Activated B cell treated with CpG ODN at 0.5 μM for 24 hours (primary cell): ENCODE measurements at regions not wholly inside any gene's neighbourhood (a gene's known extent, or its start where the extent isn't known, plus 50 kb on each side); places are given as distances from the start of the nearest gene placed in this dataset.

Source experiments
- ATAC-seq: fragments of 200-7000 bp; cut with Tn5 transposase; one replicate; pipeline ENCODE4 v1.10.0; 2021; ENCODE audit warnings: low read depth, mild to moderate bottlenecking, moderate library complexity
- CTCF ChIA-PET: fragments of 350-600 bp; sonication (Branson Sonifier 250); formaldehyde crosslinking; loops from one replicate; lab custom pipeline; 2021; ENCODE audit warnings: antibody characterized with exemption; lab: Charles Lee
- POLR2A ChIA-PET: fragments of 350-600 bp; sonication (Branson Sonifier 250); formaldehyde crosslinking; loops from one replicate; lab custom pipeline; 2021; ENCODE audit warnings: antibody characterized with exemption; lab: Charles Lee
- DNase-seq: peaks from one replicate; pipeline ENCODE4 v3.0.0; 2022
- H3K27ac Mint-ChIP-seq: one replicate; pipeline ENCODE4 v1.8.0; 2020; ENCODE audit warnings: mixed read lengths
- H3K27me3 Mint-ChIP-seq: one replicate; pipeline ENCODE4 v1.8.0; 2021; ENCODE audit warnings: mixed read lengths
- H3K36me3 Mint-ChIP-seq: one replicate; pipeline ENCODE4 v1.8.0; 2021; ENCODE audit warnings: low read depth, mixed read lengths
- H3K4me1 Mint-ChIP-seq: one replicate; pipeline ENCODE4 v1.8.0; 2021; ENCODE audit warnings: mixed read lengths
- H3K4me3 Mint-ChIP-seq: one replicate; pipeline ENCODE4 v1.8.0; 2020; ENCODE audit warnings: mild to moderate bottlenecking, mixed read lengths
- H3K9me3 Mint-ChIP-seq: one replicate; pipeline ENCODE4 v1.8.0; 2020; ENCODE audit warnings: mixed read lengths
- CTCF ChIP-seq: fragments of 200-600 bp; IDR thresholded peaks from one replicate; pipeline ENCODE4 v1.8.0; 2022; ENCODE audit warnings: antibody characterized with exemption, mild to moderate bottlenecking
- intact Hi-C: fragments of 100-400 bp; cut with micrococcal nuclease; formaldehyde crosslinking; loops from one replicate; pipeline ENCODE4 v1.15.1; 2024

GRCh38 chr2:144099780-144100377 is 420.0 kb downstream of the ZEB2 start:
- ATAC-seq (no peak), DNase-seq (no peak)
- peaks cover 2% of the 10 kb centered on the region for H3K9me3 Mint-ChIP-seq
- no peak overlapping the region for H3K4me3 Mint-ChIP-seq
- H3K27ac Mint-ChIP-seq = no peak overlapping the region
- intact Hi-C loops = loop anchor here (1.0 kb wide), 1 partner anchor 11 kb away; no protein-coding TSS in a partner anchor
- TF ChIP-seq CTCF = no peak
- CTCF ChIA-PET = no interaction called here
- no peaks in the 10 kb centered on the region for H3K27me3 Mint-ChIP-seq
- peaks cover 5% of the 10 kb centered on the region for H3K4me1 Mint-ChIP-seq
- H3K36me3 Mint-ChIP-seq = peaks cover 9% of the 10 kb centered on the region
- POLR2A ChIA-PET = no interaction called here

- no peak for ATAC-seq
- TF ChIP-seq CTCF = no peak
- Mint-ChIP-seq H3K36me3 (peaks cover 12% of the 10 kb centered on the region), H3K4me1 (peaks cover 5% of the 10 kb centered on the region), H3K27ac (no peak overlapping the region), H3K27me3 (no peaks in the 10 kb centered on the region), H3K9me3 (peaks cover 6% of the 10 kb centered on the region), H3K4me3 (no peak overlapping the region)
- DNase-seq = no peak
- ChIA-PET CTCF (no interaction called here), POLR2A (no interaction called here)
- intact Hi-C loops = loop anchor here (1.0 kb wide), 1 partner anchor 10 kb away; no protein-coding TSS in a partner anchor
These were observed 420.6 kb downstream of the ZEB2 start for GRCh38 chr2:144099340-144099739.

GRCh38 chr2:144097440-144098225 is 422.3 kb downstream of the ZEB2 start:
- TF ChIP-seq CTCF = no peak
- intact Hi-C loops = no loop called here
- ChIA-PET CTCF (no interaction called here), POLR2A (interaction anchor here (0.5 to 0.6 kb wide), 2 partner anchors 48 to 267 kb away, joined by 4 read pairs; no protein-coding TSS in a partner anchor)
- DNase-seq = no peak
- no peak for ATAC-seq
- no peaks in the 10 kb centered on the region for H3K27me3 Mint-ChIP-seq
- peaks cover 12% of the 10 kb centered on the region for H3K9me3 Mint-ChIP-seq
- peaks cover 16% of the 10 kb centered on the region for H3K36me3 Mint-ChIP-seq
- peaks cover 5% of the 10 kb centered on the region for H3K4me1 Mint-ChIP-seq
- H3K27ac Mint-ChIP-seq = no peak overlapping the region
- H3K4me3 Mint-ChIP-seq = no peak overlapping the region

GRCh38 chr2:144096531-144096930 is 423.4 kb downstream of the ZEB2 start:
- DNase-seq (no peak), ATAC-seq (no peak)
- no peak for TF ChIP-seq CTCF
- CTCF ChIA-PET = no interaction called here
- intact Hi-C loops = no loop called here
- H3K27me3 Mint-ChIP-seq = no peaks in the 10 kb centered on the region
- H3K27ac Mint-ChIP-seq = no peak overlapping the region
- peaks cover 5% of the 10 kb centered on the region for H3K4me1 Mint-ChIP-seq
- H3K36me3 Mint-ChIP-seq = peaks cover 19% of the 10 kb centered on the region
- POLR2A ChIA-PET = no interaction called here
- H3K9me3 Mint-ChIP-seq = peaks cover 18% of the 10 kb centered on the region
- H3K4me3 Mint-ChIP-seq = no peak overlapping the region

- Mint-ChIP-seq H3K4me3 (no peak overlapping the region), H3K9me3 (peaks cover 23% of the 10 kb centered on the region), H3K4me1 (peaks cover 5% of the 10 kb centered on the region), H3K36me3 (peaks cover 29% of the 10 kb centered on the region), H3K27ac (no peak overlapping the region), H3K27me3 (no peaks in the 10 kb centered on the region)
- ATAC-seq = no peak
- ChIA-PET POLR2A (no interaction called here), CTCF (no interaction called here)
- TF ChIP-seq CTCF = no peak
- intact Hi-C loops = no loop called here
- DNase-seq = no peak
These were observed 425.3 kb downstream of the ZEB2 start for GRCh38 chr2:144094408-144095151.
